ENCODE measurements at regions not wholly inside any gene's neighbourhood (a gene's known extent, or its start where the extent isn't known, plus 50 kb on each side); places are given as distances from the start of the nearest gene placed in this dataset.

DNA sequence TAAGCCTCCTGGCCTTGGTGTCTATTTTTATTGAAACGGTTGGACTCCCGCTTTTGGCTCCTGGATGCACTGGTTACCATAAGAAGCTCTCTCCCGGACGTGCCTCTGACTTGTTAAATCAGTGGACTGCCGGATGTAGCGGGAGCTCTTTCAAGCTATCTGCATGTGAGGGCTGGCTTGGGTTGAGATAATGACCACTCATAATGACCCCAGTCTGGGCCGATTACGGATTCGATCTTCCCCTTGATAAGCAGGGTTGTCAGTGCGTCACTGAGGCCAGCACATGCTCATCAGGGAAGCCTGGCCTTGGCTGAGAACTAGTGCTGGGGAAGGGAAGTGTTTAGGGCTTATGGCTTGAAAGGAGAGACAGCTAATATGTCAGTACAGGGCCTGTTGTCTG lies 528.1 kb downstream of the CDH26 start:
- no peak overlapping the region for H3K27ac ChIP-seq
- TF ChIP-seq, protein P1, sequence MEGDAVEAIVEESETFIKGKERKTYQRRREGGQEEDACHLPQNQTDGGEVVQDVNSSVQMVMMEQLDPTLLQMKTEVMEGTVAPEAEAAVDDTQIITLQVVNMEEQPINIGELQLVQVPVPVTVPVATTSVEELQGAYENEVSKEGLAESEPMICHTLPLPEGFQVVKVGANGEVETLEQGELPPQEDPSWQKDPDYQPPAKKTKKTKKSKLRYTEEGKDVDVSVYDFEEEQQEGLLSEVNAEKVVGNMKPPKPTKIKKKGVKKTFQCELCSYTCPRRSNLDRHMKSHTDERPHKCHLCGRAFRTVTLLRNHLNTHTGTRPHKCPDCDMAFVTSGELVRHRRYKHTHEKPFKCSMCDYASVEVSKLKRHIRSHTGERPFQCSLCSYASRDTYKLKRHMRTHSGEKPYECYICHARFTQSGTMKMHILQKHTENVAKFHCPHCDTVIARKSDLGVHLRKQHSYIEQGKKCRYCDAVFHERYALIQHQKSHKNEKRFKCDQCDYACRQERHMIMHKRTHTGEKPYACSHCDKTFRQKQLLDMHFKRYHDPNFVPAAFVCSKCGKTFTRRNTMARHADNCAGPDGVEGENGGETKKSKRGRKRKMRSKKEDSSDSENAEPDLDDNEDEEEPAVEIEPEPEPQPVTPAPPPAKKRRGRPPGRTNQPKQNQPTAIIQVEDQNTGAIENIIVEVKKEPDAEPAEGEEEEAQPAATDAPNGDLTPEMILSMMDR (conservative IDR thresholded peaks at IDR 0.05), result no peak

DNA sequence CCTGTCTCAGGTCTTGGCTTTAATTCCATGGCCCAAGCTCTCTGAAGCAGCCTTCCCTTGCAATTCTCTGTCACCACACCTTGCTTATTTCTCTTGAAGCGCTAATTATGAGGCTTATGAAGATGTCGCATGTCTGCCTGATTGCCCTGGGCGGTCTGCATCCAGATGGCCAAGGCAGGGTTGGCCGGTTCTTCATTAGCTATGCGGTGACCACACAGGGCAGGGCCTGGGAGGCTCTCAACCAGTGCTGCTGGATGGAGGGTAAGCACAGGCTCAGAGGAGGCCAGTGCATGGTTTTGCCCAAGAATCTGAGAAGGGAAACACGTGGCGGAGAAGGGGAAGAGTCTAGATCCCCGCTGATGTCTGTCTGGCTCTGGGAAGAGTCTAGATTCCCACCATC lies 528.7 kb downstream of the CDH26 start:
- TF ChIP-seq, protein P1 (conservative IDR thresholded peaks at IDR 0.05), result no peak

DNA sequence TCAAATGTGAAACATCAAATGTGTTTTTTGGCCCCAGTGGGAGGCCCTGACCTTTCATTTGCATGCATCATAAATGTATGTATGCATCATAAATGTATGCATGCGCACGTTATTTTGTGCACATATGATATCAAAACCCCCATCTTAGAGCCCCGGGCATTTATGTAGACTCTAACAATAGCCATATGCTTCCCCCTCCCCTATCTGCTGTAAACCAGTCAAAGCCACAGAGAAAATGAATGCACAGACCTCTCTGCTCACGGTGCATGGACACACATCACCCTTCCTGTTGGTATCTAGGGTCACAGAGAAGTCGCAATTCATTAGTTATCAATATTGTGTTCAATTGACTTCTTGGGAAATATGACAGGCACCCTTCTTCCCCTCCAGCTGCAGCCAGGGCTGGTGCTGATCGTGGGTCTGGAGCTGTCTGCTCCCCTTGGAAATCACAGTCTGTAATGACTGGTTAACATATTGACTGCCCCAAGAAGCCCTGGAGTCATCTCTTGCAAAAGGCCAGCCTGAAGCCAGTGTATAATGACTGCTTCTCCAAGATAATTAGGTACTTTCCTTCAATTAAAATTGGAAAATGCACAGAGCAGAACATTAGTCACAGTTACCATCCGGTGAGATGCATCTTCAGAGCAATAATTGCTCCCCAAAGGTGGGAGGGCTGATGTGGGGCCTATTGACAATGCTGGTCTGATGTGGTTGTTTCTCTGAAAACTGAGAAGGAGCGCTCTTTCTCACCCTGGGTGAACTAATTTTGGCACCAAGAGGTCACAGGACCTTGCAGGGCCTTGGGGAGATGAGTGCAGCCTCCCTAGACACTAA lies 532.2 kb downstream of the CDH26 start:
- no peak overlapping the region for H3K27ac ChIP-seq
- TF ChIP-seq, protein P1 (conservative IDR thresholded peaks at IDR 0.05), result no peak

More for the DNA sequence above, 528.7 kb downstream of the CDH26 start:
- no peak overlapping the region for H3K27ac ChIP-seq

DNA sequence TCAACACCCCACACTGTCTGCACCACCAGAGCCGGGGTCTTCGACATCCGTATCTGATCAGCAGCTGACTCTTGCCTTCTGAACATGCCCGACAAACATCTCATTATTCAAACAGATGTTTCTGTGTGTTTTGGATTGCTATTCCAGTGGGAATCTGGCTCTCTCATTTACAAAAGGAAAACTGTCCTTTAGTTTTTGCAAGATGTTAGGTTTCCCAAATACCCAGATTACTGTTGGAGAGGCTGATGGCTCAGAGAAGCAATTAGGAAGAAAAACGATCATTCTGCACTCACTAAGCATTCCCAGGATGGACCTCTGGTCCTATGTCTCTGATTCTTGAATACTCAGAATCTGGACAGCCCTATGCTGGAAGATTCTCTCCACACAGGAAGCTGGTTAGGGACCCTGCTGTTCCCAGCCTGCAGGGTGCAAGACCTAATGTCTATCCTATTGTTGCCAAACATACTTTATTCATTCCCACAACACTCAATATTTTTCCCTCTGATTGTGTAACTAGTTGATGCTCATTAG lies 532.9 kb downstream of the CDH26 start:
- no peak overlapping the region for H3K27ac ChIP-seq
- TF ChIP-seq, protein P1 (conservative IDR thresholded peaks at IDR 0.05), result no peak

DNA sequence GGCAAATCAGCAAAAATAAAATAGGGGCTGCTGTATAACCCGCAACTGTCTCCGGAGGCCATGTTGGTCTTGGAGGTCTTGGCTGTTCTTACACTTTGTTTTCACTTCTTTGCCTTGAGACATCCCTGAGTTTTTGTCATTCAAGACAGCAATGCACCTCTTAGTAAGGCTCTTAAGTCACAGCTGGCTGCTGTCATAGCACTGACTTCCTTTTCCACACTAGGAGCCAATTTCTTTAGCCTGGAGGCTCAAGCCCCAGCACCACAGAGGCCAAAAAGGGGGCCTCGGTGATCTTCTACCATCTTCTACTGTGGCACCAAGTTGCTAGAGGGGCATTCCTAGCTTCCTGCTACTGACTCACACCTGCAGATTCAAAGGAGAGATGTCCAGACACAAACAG lies 536.3 kb downstream of the CDH26 start:
- TF ChIP-seq, protein P1 (conservative IDR thresholded peaks at IDR 0.05), result no peak
- no peak overlapping the region for H3K27ac ChIP-seq

DNA sequence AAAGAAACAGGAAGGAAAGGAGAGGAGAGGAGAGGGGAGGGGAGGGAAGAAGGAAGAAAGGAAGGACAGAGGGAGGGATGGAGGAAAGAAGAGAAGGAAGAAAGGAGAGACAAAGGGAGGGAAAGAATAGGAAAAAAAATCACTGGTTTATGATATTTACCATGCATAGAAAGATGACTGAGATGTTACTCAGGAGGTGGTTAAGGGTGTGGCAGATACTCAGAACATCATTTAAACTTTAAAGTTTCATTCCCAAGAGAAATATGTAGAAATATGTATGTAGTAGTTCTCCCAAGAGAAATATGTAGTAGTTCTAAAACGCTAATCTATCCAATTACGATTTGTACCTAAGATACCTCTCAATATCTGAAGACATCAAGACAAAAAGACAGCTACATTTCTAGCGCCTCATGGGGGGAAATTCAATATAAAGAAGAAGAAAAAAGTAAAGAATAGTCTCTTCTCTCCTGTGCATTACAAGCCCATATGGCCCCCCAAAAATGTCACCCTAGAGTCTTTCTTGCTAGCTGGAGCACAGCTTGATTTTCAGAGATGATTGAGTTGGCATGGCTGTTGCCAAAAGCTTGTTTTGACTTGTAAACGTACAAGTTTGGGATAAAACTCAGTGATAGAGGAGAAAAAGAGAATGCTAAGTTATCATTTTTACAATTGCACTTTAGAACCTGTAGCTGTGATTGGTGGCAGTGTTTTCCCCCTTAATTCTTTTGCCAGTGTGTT lies 539.2 kb downstream of the CDH26 start:
- no peak overlapping the region for H3K27ac ChIP-seq
- TF ChIP-seq, protein P1 (conservative IDR thresholded peaks at IDR 0.05), result no peak

DNA sequence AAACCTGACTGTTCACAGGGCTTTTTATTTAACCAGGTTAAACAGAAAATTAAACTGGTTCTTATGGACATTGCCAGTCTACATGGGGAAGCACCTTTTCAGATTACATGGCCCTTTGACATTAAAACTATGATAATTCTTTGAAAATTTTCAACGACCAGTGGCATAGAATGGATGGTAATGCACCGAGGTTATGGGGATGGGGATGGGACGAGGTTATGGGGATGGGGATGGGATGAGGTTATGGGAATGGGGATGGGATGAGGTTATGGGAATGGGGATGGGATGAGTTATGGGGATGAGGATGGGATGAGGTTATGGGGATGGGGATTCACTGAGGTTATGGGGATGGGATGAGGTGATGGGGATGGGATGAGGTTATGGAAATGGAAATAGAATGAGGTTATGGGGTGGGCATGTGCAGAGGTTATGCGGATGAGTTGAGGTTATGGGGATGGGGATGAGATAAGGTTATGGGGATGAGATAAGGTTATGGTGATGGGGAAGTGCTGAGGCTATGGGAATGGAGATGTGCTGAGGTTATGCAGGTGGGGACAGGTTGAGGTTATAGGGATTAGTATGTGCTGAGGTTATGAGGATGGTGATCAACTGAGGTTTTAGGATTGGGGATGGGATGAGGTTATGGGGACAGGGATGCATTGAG lies 541.9 kb downstream of the CDH26 start:
- no peak overlapping the region for H3K27ac ChIP-seq
- TF ChIP-seq, protein P1 (conservative IDR thresholded peaks at IDR 0.05), result no peak
